B cell (primary cell): ENCODE measurements at regions not wholly inside any gene's neighbourhood (a gene's known extent, or its start where the extent isn't known, plus 50 kb on each side); places are given as distances from the start of the nearest gene placed in this dataset.

Experiments used
- ATAC-seq: fragments of 200-7000 bp; cut with Tn5 transposase; one replicate; pipeline ENCODE4 v1.10.0; 2021; ENCODE audit warnings: low read depth, mild to moderate bottlenecking, moderate number of reproducible peaks, moderate library complexity
- CTCF ChIA-PET: fragments of 350-600 bp; sonication (Branson Sonifier 250); formaldehyde crosslinking; loops from one replicate; lab custom pipeline; 2021; ENCODE audit warnings: antibody characterized with exemption, inconsistent platforms; lab: Charles Lee
- POLR2A ChIA-PET: fragments of 350-600 bp; sonication (Branson Sonifier 250); formaldehyde crosslinking; loops from one replicate; lab custom pipeline; 2021; ENCODE audit warnings: antibody characterized with exemption; lab: Charles Lee
- DNase-seq: peaks from one replicate; pipeline ENCODE4 v3.0.0; 2013
- H2AFZ ChIP-seq: 2 replicates; pipeline ENCODE4 v1.6.1; 2012; ENCODE audit warnings: mild to moderate bottlenecking, low read depth, low read length; ENCODE audit not compliant: insufficient read depth, poor library complexity, severe bottlenecking
- H3K27ac ChIP-seq, 2 donors: 1 replicate in 1 of 2; 2 replicates in 1 of 2; pipeline ENCODE4 v1.5.1; 2012 to 2013; ENCODE audit warnings: low read length in 2 of 2, mild to moderate bottlenecking in 2 of 2, moderate library complexity in 1 of 2
- H3K27me3 ChIP-seq, 4 experiments: fragments of 200-600 bp in 1 of 4; sonication (generic) in 1 of 4; replicated peaks in 1 of 4; 1 replicate in 2 of 4; 2 replicates in 2 of 4; pipeline versions ENCODE4 v1.6.1 to v1.7.0; 2013 to 2016; ENCODE audit warnings: low read length in 3 of 4, mild to moderate bottlenecking in 2 of 4, mixed read lengths in 1 of 4, moderate library complexity in 1 of 4; ENCODE audit not compliant: insufficient read depth in 4 of 4, control insufficient read depth in 3 of 4; ENCODE audit errors: control extremely low read depth in 1 of 4
- H3K36me3 ChIP-seq, 2 experiments: replicated peaks in 1 of 2; 1 replicate in 1 of 2; 2 replicates in 1 of 2; pipeline versions ENCODE4 v1.6.1 to v1.7.1; 2013; ENCODE audit warnings: low read length in 1 of 2; ENCODE audit not compliant: insufficient read depth in 2 of 2, control insufficient read depth in 1 of 2; ENCODE audit errors: control extremely low read depth in 1 of 2, extremely low read depth in 1 of 2
- H3K4me1 ChIP-seq, 2 donors: fragments of 200-600 bp in 1 of 2; sonication (generic) in 1 of 2; 1 replicate in 1 of 2; 2 replicates in 1 of 2; pipeline versions ENCODE4 v1.5.1 to v1.6.1; 2013 to 2017; ENCODE audit warnings: low read length in 2 of 2; ENCODE audit not compliant: control insufficient read depth in 2 of 2, insufficient read depth in 2 of 2
- H3K4me2 ChIP-seq: replicated peaks from 2 replicates; pipeline ENCODE3; 2012; ENCODE audit warnings: mild to moderate bottlenecking, low read depth, low read length; ENCODE audit not compliant: poor library complexity, severe bottlenecking
- H3K4me3 ChIP-seq, 5 experiments: fragments of 200-600 bp in 1 of 5; sonication (generic) in 1 of 5; 1 replicate in 3 of 5; 2 replicates in 2 of 5; pipeline versions ENCODE4 v1.5.1 to v1.7.0; 2011 to 2016; ENCODE audit warnings: low read length in 4 of 5, mild to moderate bottlenecking in 4 of 5, low read depth in 2 of 5, control low read depth in 1 of 5, moderate library complexity in 1 of 5; ENCODE audit not compliant: insufficient read depth in 1 of 5; ENCODE audit errors: control extremely low read depth in 1 of 5, extremely low read depth in 1 of 5
- H3K79me2 ChIP-seq: fragments of 200-600 bp; sonication (generic); one replicate; pipeline ENCODE4 v1.6.0; 2016; ENCODE audit warnings: low read length; ENCODE audit not compliant: control insufficient read depth, insufficient read depth
- H3K9ac ChIP-seq: fragments of 200-600 bp; sonication (generic); 2 replicates; pipeline ENCODE4 v1.6.1; 2017; ENCODE audit warnings: mild to moderate bottlenecking, low read length, moderate library complexity
- H3K9me3 ChIP-seq, 3 donors: one replicate each; pipeline versions ENCODE4 v1.6.1 to v1.7.1; 2013; ENCODE audit warnings: low read length in 2 of 3; ENCODE audit not compliant: control insufficient read depth in 2 of 3, insufficient read depth in 1 of 3; ENCODE audit errors: control extremely low read depth in 1 of 3
- H4K20me1 ChIP-seq: 2 replicates; pipeline ENCODE4 v1.6.0; 2012; ENCODE audit warnings: mild to moderate bottlenecking, low read length; ENCODE audit not compliant: insufficient read depth, control insufficient read depth, poor library complexity, severe bottlenecking
- H3K27ac Mint-ChIP-seq: one replicate; pipeline ENCODE4 v1.8.0; 2021; ENCODE audit warnings: mixed read lengths
- H3K27me3 Mint-ChIP-seq: one replicate; pipeline ENCODE4 v1.8.0; 2021; ENCODE audit warnings: mixed read lengths
- H3K4me1 Mint-ChIP-seq: one replicate; pipeline ENCODE4 v1.8.0; 2021; ENCODE audit warnings: mixed read lengths
- H3K4me3 Mint-ChIP-seq: one replicate; pipeline ENCODE4 v1.8.0; 2021; ENCODE audit warnings: mixed read lengths
- H3K9me3 Mint-ChIP-seq: one replicate; pipeline ENCODE4 v1.8.0; 2022; ENCODE audit warnings: mixed read lengths; ENCODE audit not compliant: insufficient read depth
- CTCF ChIP-seq: fragments of 200-600 bp; IDR thresholded peaks from one replicate; pipeline ENCODE4 v1.8.0; 2022; ENCODE audit warnings: antibody characterized with exemption, mild to moderate bottlenecking
- EZH2 ChIP-seq: IDR thresholded peaks from 2 replicates; pipeline ENCODE4 v1.6.1; 2012; ENCODE audit warnings: borderline replicate concordance, low read depth, mild to moderate bottlenecking, moderate library complexity, low read length; ENCODE audit not compliant: insufficient read depth, poor library complexity, severe bottlenecking
- WGBS: methylation state at CpG from one replicate; pipeline ENCODE4 v1.1.5; 2013; ENCODE audit warnings: missing lambda C conversion rate; ENCODE audit not compliant: insufficient coverage; 5-methylcytosine and 5-hydroxymethylcytosine counted together
- intact Hi-C: fragments of 100-400 bp; cut with micrococcal nuclease; formaldehyde crosslinking; loops from one replicate; pipeline ENCODE4 v1.10.0; 2022

DNA sequence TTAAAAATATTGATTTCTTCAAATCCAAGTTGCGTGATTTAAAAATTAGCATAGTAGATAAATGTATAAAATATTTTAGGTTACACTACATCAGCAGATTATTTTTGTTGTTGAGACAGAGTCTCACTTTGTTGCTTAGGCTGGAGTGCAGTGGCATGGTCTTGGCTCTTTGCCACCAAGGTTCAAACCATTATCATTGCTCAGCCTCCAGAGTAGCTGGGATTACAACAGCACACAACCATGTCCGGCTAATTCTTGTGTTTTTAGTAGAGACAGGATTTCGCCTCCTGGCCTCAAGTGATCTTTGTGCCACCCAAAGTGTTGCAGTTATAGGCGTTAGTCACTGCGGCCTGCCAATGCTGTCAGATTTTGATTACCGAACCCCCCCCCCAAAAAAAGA is 1390.5 kb upstream of the TENM3 start:
- Mint-ChIP-seq H3K27me3 (no peaks in the 10 kb centered on the region), H3K9me3 (peaks cover 6% of the 10 kb centered on the region), H3K27ac (no peak overlapping the region), H3K4me1 (no peaks in the 10 kb centered on the region), H3K4me3 (no peak overlapping the region)
- Histone ChIP-seq H3K9me3 (no peaks in the 10 kb centered on the region), H2AFZ (no peak overlapping the region), H3K79me2 (no peaks in the 10 kb centered on the region), H3K4me1 (no peaks in the 10 kb centered on the region), H3K36me3 (no peaks in the 10 kb centered on the region), H3K4me3 (no peak overlapping the region), H3K4me2 (no peak overlapping the region), H3K27me3 (no peaks in the 10 kb centered on the region), H3K9ac (no peak overlapping the region), H4K20me1 (no peaks in the 10 kb centered on the region), H3K27ac (no peak overlapping the region)
- DNase-seq (no peak), ATAC-seq (no peak)
- 100% methylated on average over 1 of the region's 6 CpGs for WGBS
- POLR2A ChIA-PET: no interaction called here
- CTCF ChIA-PET: no interaction called here
- intact Hi-C loops: no loop called here
- TF ChIP-seq EZH2: no peak
- no peak for TF ChIP-seq CTCF

- Histone ChIP-seq H3K27ac (no peak overlapping the region), H3K4me1 (no peaks in the 10 kb centered on the region), H3K36me3 (no peaks in the 10 kb centered on the region), H3K9ac (no peak overlapping the region), H3K27me3 (no peaks in the 10 kb centered on the region), H2AFZ (no peak overlapping the region), H3K4me3 (no peak overlapping the region), H4K20me1 (no peaks in the 10 kb centered on the region), H3K4me2 (no peak overlapping the region), H3K9me3 (peaks cover 0 to 4% (median 0%) of the 10 kb centered on the region in 3 donors), H3K79me2 (no peaks in the 10 kb centered on the region)
- no peak for TF ChIP-seq EZH2
- no peak for TF ChIP-seq CTCF
- no CpG with 5 or more reads among the region's 2 CpGs for WGBS
- DNase-seq: no peak
- POLR2A ChIA-PET: no interaction called here
- Mint-ChIP-seq H3K27ac (no peak overlapping the region), H3K9me3 (peaks cover 8% of the 10 kb centered on the region), H3K4me3 (no peak overlapping the region), H3K27me3 (no peaks in the 10 kb centered on the region), H3K4me1 (no peaks in the 10 kb centered on the region)
- CTCF ChIA-PET: no interaction called here
- intact Hi-C loops: no loop called here
- no peak for ATAC-seq
Measured at GRCh38 chr4:180855184-180855583, 1388.0 kb upstream of the TENM3 start.
